GM04503 (cell line): ENCODE measurements at regions not wholly inside any gene's neighbourhood (a gene's known extent, or its start where the extent isn't known, plus 50 kb on each side); places are given as distances from the start of the nearest gene placed in this dataset.
A peak's percentile ranks its signal among the peaks of the same experiment; 100 is the strongest.
"Not testable (repeated sequence)": the region's sequence is repeated elsewhere in the genome, so short reads cannot be mapped to it uniquely, and the experiment has no call there.

ENCODE experiments used
- DNase-seq: peaks from one replicate; pipeline ENCODE4 v3.0.0-alpha.2; 2012; ENCODE audit warnings: low read depth

DNA sequence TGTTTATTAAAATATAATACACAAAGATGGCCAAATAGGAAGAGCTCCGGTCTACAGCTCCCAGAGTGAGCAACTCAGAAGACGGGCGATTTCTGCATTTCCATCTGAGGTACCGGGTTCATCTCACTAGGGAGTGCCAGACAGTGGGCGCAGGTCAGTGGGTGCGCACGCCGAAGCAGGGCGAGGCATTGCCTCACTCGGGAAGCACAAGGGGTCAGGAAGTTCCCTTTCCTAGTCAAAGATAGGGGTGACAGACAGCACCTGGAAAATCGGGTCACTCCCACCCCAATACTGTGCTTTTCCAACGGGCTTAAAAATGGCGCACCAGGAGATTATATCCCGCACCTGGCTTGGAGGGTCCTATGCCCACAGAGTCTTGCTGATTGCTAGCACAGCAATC, 234.9 kb upstream of the CDH11 start:
- not testable (repeated sequence) for DNase-seq

DNA sequence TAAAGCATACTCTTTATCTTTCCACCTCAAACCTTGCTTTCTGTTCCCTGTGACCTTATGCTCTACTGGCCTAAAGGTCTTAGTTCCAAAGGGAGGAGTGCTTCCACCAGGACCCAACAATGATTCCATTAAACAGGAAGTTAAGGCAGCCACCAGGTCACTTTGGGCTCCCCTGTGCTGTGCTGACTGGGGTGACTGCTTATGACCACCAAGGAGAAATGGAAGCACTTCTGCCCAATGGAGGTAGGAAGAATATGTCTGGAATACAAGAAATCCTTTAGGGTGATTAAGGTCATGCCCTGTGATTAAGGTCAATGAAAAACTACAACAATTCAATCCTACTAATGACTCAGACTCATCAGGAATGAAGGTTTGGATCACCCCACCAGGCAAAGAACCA, 233.8 kb upstream of the CDH11 start:
- no peak for DNase-seq

DNA sequence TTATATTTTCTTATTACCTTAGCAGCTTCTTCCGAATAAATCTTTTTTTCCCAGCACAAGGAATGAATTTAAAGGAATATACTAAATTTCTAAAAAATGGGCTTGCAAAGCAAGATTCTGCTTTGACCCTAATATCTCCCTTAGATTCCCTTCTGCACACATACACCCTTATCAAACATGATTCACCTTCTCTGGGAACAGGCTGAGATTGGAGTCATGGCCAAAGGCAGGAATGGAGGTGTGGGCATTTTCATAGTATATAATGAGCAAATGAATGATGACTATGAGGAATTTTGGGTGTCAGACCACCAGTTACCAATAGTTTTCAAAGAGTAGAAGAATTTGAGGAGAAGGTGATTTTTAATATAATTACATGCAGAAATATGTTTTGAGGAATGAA, 231.3 kb upstream of the CDH11 start:
- no peak for DNase-seq

DNA sequence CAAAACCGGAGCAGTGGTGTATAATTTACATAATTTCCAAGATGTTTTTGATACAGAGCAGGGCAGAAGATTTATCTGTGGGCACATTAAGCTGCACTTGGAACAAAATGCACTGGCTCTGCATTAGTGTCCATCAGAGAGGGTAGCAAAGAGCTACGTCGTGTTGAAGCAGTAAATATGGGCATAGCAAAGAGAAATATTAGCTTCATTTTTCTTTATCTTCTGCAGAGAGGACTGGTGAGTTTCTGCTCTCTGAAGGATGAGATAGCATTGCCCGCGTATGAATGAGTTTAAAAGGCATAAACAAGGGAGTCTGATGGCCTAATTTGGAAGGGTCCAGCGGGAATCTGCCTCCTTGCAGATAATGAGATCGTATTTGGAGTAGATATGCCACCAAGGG, 227.8 kb upstream of the CDH11 start:
- DNase-seq, result no peak

DNA sequence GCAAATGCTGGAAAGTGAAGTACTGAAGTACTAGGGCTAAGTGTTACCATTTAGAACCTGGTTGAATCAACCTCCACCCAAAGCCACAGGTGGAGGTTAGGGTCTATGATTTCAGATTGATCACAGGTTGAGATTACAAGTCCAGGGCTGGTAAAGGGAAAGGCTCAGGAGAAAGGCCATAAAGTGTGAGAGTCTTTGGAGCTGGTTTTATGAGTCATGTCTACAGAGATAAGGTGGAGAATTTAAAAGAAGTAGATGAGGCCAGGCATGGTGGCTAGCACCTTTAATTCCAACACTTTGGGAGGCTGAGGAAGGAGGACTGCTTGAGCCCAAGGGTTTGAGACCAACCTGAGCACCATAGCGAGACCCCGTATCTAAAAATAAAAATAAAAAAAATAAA, 221.7 kb upstream of the CDH11 start:
- no peak for DNase-seq

DNA sequence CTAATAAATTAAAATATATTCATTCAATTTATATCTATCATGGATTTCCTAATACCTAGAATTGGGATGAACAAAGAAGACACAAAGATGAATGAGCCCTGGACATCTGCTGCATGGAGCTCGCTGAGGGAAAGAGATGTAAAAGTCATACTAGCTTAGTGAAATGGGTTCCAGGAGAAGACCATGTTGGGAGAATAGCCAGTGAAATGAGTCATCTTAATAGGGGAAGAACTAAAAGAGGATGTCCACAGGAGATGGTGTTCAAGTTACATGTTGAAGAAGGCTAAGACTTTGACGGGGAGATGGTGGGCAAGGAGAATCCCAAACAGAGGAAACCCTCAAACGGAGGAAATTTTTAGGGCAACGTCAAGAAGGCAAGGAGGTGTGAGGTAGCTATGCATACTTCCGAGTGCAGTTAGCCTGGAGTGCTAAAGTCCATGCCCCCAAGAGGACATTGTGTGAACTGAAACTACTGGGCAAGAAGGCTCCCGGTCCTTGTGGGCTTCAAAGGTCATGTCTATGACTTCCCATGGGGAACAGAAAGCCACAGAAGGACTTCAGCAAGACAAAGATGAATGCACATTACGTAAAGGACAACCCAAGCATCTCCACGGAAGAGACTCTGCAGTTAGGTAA, 220.5 kb upstream of the CDH11 start:
- DNase-seq, result no peak

DNA sequence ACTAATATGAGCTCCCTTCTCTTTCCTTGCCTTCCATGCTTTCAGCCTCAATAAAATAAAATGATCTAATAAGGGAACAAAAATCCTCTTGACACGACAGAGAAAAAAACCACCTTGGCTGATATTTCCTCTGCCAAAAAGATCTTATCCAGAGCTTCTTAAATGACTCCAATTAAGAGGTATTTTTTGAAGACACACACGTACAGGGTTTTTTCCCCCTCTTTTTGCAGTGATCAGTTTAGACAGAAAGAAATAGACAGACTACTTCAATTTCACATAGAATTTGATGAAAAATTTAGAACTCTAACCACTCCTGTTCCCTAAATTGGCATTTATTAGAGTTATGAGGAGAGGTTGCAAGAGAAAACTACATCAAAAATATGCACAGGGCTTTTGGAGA, 217.2 kb upstream of the CDH11 start:
- DNase-seq, result no peak

DNA sequence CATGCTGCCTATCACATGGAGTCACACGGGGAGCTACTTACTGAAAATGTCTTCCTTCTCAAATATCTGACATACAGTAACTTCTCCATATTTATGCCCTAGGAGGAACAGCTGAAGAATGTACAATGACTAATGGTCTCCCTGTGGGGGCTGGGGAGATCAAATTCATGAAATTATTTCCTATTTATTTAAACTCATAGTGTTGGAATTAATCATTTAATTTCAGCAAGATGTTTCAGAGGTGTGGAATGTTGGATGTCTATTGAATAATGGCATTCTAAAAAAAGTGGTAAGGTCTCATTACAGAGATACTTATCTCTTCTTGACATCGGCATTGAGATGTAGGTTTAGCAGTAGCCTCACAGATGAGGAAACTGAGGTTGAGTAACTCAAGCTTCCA, 214.3 kb upstream of the CDH11 start:
- DNase-seq, result peak; percentile 45

DNA sequence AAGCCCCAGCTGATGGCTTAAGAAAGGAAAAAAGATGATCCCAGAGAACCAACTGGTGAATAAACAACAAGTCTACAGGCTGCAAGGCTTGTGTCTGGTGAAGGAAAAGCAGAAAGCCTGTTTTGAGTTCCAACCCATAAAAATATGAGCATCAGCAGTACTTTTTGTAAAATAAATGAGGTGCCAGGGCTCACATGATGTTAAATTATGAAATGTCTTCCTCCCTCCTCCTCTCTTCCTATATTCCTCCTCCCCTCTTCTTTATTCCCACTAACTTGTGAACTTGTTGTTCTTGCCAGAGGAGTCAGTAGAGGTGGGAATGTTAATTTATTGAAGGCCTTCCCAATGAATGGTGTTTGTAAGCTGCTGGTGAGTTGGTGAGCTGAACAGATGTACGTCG, 212.2 kb upstream of the CDH11 start:
- no peak for DNase-seq

DNA sequence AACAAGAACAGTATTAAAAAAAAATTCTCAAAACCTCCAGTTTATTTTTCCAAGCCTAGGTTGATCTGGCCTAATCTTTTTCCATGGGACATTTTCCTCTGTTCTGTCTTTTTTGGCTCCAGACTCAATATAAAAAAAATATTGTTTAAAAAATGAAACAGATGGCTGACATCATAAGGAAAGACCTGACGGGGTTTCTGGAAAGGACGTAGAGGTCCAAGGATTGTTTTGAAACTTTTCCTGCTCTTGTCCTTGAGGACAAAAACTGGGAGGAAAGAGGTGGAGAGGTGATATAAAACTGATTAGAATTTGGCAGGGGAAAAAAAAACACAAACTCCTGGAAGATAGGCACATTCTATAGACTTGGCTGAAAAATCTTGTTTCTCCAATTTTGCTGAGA, 211.4 kb upstream of the CDH11 start:
- DNase-seq, result no peak

DNA sequence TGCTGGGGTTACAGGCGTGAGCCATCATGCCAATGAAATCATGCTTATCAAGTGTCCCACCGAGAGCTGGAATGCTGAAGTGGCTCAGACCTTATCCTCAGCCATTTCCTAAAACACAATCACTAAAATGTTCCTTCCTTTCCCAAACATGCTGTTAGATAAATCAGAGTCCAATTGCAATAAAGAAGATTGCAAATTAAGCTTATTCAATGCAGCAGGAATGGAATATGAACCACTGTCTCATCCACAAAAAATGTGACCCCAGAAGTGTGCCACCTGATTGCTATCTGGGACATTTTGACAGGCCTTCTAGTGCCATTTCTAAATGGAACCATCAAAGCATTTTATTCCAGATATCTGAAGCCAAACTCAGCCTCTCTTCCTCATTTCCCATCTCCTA, 205.5 kb upstream of the CDH11 start:
- DNase-seq, result no peak

DNA sequence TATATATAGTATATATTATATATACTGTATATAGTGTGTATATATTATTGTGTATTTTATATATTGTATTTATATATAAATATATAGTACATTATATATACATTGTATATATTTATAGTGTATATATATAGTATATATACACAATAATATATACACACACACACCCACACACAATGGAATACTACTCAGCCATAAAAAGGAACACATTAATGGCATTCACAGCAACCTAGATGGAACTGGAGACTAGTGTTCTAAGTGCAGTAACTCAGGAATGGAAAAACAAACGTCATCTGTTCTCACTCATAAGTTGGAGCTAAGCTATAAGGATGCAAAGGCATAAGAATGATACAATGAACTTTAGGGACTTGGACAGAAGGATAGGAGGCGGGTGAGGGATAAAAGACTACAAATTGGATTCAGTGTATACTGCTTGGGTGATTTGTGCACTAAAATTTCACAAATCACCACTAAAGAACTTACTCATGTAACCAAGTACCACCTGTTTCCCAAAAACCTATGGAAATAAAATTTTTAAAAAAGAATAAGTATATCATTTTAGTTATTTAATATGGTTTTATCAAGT, 201.9 kb upstream of the CDH11 start:
- no peak for DNase-seq

DNA sequence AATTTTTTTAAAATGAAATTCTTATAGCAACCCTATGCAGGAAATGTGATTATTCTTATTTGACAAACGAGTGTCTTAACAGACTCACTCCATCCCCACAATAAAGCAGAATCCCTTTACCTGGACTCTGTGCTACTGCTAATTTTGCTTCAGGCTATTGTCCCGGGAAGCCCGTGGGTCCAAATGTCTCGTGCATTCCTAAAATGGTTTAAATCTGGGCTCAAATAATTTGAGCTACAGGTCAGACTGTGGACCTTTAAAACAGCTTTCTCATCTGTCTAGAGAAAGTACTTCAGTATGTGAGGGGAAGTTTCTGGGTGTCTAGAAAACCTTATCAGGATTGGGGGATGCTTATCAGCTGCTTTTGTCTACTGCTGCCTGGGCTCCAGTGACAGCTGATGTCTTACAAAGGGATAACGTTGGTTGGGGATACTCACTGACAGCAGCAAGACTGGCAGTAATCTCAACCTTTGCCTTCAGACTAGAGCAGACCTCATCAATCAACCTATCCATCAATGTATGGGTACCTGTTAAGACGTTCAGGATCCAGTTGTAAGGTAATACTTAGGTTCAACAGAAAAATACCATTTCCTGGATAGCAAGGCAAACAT, 197.9 kb upstream of the CDH11 start:
- no peak for DNase-seq

DNA sequence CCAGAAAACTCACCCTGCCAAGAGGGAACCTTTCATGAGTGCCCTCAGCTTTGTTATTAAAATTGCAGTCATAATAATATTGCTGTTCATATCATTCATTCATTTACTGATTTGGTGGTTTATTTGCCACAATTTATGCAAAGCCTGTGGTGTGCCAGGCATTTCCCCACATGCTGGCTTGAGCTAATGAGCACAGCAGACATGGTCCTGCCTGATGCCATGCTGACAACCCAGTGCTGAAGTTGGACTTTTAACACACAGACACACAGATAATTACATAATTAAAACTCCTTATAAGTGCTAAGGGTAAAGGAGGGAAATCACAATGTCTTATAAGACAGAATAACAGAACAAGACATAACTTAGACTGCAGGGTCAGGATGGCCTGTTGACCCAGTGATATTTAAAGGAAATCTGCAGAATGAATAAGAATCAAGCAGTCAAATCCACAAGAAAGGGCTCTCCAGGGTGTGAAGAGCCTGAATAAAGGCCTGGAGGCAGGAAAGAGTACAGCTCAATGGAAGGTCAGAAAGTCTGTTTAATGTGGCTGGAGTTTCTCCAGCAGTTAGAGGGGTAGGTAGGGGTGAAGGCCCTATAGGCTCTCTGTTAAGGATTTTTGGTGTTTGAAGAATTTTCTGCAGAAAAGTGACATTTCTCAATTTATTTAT, 196.9 kb upstream of the CDH11 start:
- DNase-seq, result no peak

DNA sequence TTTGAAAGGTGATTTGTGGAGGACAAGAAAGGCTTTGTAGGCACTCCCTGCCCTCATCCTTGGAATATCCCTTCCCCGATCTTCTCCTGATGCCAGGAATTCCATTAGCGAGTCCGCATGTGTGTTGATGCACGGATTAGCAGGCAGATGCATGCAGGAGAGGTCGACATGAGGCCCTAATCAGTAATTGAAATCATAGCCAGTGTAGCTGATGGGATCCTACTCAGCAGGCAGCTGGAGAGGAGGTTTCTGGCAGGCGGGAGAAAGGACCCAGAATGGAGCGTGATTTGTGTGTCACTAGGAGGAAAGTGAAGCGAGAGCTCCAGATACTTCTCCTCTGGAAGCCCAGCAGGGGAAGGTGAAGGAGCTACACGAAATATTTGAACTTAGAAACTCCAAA, 196.3 kb upstream of the CDH11 start:
- DNase-seq, result no peak

DNA sequence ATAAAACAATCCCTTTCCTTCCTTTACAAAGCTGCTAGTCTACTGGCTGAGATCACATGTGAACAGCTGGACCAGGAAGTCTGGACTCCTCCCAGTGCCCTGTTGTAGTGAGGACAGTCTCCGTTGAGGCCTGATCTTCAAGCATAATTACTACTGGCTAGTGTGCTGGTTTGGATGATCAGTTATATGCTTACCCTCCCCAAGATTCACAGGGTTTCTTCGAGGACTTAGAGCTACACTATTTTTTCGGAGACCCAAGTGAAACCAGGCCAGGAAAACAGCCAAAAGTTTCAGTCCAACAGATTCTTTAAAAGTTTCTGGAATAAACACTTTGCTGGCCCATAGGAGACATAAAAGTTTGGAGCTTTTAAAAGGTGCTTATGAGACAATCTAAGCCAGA, 194.9 kb upstream of the CDH11 start:
- no peak for DNase-seq

DNA sequence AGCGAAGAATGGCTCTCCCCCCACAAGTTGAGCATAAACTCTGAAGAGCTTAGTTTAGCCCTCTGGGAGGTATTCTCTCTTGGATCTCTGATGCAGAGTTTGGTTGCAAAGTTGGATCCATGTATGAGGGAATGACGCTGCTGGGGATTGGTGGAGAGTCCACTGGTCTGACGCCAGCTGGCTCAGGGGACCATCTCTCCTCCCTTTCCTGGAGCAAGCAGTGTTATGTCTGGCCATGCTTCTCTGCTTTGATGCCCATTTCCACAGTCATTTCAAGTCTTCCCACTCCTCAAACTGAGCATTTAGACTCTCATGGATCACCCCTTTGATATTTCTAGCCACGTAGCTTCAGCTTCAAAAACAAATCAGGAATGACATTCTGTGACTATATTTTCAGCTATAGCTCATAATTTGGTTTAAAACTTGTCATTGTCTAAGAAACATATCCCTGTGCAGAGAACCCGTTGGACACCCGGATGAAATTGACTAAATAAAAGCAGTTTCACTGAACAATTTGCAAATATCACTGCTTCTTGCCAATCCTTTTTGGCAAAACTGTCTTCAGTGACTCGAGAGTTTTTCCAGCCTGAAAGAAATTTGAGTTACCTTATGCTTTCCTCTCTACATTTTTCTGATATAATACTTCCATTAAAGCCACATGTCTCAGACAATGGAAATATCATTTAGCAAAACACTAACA, 193.4 kb upstream of the CDH11 start:
- no peak for DNase-seq

DNA sequence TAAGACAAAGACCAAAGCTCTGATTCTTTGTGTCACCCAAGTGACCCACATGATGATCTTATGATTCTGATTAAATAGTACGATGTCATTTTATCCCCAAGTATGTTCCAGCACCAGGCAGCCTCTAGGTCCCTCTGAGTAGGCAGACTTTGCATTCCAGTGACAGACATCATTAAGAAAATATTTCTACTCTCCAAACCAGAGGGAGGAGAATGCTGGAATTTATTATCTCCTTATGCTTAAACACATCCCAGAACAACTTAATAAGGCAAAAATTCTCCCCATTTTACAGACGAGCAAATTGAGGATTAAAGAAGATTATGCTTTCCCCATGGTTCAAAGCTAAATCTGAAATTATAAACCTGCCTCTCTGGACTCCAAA, 192.8 kb upstream of the CDH11 start:
- peak; percentile 44 for DNase-seq

DNA sequence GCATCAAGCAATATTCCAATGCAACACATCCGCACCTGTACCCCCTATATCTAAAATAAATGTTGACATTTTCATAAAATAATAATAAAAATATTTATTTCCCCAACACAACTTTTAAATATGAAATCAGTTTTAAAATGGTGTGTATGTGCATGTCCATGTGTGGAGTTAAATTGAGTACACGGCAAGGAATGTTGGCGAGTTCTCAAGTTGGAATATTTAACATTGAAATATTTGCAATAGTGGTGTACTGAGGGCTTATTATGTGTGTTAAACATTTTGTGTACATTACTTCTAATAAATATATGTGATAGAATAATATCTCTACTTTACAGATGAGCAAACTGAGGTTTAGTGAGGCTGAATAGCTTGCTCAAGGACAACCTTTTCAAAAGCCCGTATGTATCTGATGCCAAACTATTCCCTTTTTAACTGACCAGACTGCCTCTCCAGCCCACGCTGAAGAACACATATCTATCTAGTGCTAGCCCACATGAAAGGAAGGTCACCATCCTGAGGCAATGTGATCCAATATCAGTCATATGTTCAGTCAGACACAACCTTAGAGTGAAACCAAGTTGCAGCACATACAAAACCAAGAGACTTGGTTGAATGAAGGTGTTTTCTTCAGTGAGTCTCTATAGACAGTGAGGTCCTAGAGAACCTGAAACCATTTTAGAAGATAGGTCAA, 192.2 kb upstream of the CDH11 start:
- DNase-seq, result no peak

DNA sequence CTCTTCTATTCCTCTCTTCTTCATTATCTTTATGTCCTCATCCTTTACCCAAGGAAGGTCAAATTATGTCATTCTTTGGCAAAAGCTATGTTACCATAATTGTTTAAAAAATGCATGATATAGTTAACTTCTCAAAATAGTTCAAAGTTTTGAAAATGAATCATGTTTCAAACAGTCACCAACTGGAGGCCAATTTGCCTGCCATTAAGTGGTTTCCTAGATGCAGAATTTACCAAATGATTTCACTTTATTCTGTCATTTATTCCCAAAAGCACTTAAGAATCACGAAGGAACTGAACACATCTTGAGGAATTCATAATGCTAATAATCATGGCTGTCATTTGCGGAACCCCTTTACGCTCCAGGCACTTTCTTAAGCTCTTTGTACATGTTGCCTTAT, 190.9 kb upstream of the CDH11 start:
- peak; percentile 77 for DNase-seq

DNA sequence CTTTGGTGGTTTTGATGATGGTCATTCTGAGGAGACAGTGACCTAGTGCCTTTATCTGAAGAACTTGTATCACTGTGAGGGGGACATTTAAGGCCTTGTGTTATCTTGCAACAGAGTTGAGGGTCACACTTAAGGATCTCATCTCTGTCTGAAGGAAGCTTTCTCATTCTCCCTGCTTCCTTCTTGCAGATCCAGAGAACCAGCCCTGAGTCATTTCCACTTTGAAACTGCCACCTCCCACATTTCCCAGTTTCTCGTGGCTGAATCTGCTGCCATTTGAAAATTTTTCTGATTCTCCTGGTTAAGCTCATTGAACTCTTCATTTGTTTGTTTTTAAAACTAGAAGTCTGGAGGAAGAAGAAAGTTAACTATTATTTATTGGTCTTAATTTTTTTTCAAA, 190.2 kb upstream of the CDH11 start:
- DNase-seq, result peak; percentile 21

DNA sequence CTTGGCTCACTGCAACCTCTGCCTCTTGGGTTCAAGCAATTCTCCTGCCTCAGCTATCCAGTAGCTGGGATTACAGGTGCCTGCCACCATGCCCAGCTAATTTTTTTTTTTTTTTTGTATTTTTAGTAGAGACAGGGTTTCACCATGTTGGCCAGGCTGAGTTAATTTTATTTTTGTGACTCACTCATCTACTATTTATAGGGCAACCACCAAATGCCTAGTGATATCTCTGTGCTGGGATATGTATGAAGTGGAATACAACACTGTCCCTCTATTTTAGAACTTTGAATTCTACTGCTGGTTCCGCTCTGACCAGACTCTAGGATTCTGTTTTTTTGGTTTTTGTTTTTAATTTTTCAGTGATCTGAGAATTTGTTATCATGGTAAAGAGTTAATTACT, 188.6 kb upstream of the CDH11 start:
- peak; percentile 32 for DNase-seq
